Fibroblast of upper back skin (primary cell): ENCODE measurements at regions not wholly inside any gene's neighbourhood (a gene's known extent, or its start where the extent isn't known, plus 50 kb on each side); places are given as distances from the start of the nearest gene placed in this dataset.
"Not testable (repeated sequence)": the region's sequence is repeated elsewhere in the genome, so short reads cannot be mapped to it uniquely, and the experiment has no call there.

Source experiments
- DNase-seq: peaks from one replicate; pipeline ENCODE4 v3.0.0-alpha.2; 2013

DNA sequence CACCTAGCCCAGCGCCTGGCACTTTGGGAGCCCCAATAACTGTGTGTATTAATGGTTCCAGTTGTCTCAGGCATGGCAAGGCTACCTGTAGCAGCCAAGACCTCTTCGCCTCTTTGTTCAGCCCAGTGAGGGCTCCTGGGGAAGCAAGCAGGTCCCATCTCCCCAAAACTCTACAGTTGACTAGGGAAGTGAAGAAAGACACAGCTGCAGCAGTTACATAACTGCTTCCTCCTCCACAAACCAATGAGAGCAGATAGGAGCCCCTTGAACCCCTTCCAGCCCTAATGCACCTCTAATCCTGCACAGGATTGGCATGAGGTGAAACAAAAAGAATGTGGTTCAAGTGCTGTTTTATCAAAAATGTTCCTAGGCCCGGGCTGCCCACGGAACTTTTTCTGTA lies 100.5 kb downstream of the SYF2 start:
- DNase-seq = no peak

GRCh38 chr1:25130895-25131294 lies 101.4 kb downstream of the SYF2 start:
- DNase-seq = no peak

- no peak for DNase-seq
Measured at GRCh38 chr1:25129380-25129779, 102.9 kb downstream of the SYF2 start.

DNA sequence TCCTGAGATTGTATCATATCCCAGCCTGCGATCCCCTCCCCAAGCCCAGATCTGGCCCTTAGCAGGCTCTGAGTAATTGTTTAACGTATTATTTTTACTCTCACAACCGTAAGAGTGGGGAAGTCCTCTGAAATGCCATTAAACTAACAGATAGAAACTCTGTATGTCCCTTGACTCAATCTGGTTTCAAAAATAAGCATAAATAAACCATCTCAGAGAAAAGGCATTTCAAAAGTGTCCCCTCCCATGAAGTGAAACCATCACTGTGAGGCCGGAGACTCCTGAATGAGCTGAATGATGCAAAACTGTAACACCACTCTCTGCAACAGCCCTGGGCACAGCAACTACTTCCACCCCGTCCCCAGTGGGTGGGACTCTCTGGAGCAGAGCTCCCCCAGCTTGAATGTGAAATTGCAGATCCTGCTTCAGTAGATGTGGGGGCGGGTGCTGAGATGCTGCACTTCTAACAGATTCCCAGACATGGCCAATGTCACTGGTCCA lies 104.1 kb downstream of the SYF2 start:
- no peak for DNase-seq

DNA sequence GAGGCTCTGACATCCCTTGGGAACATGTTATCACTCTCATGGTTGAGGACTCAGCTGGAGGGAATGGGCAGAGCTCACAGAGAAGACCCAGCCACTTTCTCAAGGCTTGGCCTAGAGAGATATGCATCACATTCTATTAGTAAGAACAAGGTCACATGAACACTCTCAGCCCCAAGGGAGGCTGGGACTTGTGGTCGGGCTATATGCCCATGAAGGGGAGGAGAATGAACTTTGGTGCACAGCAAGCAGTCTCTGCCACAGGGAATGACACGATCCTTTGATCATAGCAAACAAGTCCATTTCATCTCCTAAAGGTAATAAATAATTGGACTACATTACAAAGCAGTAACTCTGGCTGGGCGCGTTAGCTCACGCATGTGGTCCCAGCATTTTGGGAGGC lies 105.7 kb downstream of the SYF2 start:
- DNase-seq = no peak

GRCh38 chr1:25123551-25123950 lies 108.8 kb downstream of the SYF2 start:
- no peak for DNase-seq

- DNase-seq = no peak
Measured at GRCh38 chr1:25122747-25123146, 109.6 kb downstream of the SYF2 start.

DNA sequence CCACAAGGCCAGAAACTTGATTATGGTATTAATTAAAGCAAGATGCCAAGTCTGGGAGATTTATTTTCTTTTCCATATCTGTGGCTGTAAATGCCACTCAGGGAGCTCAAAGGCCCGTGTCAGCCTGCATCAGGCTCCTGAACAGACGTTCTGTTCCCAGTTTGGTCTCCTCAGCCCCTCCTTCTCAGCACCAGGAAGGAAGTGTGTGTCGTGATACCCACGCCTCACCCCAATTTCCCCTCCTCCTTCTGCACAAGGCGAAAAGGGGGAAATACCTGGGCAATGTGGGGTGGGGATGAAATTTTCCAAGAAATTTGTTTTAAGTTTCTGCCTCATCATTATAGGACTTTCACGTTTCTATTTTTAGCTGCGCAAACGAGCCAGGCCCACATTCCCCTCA lies 112.0 kb downstream of the SYF2 start:
- no peak for DNase-seq

GRCh38 chr1:25118546-25118945 lies 113.8 kb downstream of the SYF2 start:
- no peak for DNase-seq

DNA sequence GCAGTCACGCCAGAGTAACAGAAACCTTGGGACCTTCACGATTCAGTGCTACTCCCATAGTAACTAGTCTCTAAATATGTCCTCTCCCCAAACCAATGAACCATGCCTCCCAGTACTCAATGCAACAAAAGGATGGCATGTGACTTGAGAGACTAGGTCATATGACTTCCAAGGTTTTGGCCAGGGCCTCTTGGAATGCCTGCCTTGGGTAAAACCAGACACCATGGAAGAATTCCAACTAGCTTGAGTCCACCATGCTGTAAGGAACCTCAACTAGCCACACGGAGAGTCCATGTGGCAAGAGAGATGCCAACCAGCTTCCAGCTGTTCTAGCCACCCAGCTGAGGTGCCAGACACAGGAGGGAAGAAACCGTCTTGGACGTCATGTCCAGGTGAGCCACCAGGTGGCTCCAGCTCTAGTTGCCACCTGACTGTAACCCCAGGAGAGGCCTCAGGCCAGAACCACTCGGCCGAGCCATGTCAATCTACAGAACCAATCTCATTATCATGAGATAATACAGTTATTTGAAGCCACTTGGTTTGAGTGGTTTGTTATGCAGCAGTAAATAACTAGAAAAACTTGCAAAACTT lies 115.0 kb downstream of the SYF2 start:
- DNase-seq = no peak

DNA sequence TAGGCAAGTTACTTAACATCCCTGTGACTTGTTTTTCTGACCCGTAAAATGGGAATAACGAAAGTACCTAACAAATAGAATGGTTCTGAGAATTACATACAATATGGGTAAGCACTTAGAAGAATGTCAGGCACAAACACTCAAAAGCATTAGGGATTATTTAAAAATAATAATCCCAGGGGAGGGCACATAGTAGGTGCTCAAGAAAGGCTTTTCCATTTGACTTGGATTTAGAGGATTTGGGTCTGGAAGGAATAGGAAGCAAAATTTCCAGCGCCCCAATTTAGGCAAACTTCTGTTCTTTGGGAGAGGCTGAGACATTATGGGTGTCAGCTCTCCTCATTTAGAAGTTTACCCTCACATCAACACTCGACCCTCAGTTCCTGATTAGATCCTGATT lies 115.5 kb downstream of the SYF2 start:
- DNase-seq = no peak

GRCh38 chr1:25116117-25116516 lies 116.2 kb downstream of the SYF2 start:
- not testable (repeated sequence) for DNase-seq

DNA sequence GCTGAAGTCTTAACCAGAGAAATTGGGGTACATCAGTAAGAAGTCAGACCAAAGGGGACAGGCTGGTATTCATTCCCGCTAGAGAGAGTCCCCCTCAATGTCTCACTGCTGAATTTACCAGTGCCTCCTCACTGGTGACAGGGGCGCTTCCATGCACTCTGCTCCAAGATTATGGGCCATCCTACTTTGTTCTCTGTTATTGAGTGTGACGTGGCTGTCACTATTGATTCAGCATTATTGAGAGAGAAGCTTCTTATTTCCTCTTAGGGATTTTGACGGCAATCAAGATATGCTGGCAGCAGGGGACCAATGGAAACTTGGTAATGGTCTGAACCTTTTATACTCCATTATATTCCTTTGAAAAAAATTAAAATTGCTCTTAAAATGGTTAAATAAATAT lies 118.6 kb downstream of the SYF2 start:
- no peak for DNase-seq

- DNase-seq = peak; percentile 77
Measured at GRCh38 chr1:25113086-25113485, 119.2 kb downstream of the SYF2 start.

- no peak for DNase-seq
Measured at GRCh38 chr1:25112400-25112799, 119.9 kb downstream of the SYF2 start.

- DNase-seq = no peak
Measured at GRCh38 chr1:25111706-25112105, 120.6 kb downstream of the SYF2 start.

DNA sequence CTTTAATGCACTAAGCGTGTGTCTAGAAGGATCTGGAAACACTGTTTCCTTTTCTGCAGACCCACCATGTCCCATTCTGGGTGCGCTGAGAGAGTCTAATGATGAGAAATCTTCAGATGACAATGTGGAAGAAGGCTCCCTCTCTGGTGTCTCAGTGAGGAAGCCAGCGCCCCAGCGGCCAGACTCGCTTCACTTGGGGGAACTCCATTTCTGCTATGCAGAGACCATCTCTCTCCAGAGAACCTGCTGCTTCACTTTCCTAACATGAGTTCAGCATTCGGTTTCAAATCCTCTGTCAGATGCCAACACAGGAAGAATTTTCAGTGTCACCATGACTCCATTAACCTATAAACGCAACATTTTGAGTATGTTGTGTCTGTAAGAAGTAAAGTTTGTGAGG lies 121.8 kb downstream of the SYF2 start:
- DNase-seq = no peak

GRCh38 chr1:25110036-25110435 lies 122.3 kb downstream of the SYF2 start:
- DNase-seq = peak; percentile 24

DNA sequence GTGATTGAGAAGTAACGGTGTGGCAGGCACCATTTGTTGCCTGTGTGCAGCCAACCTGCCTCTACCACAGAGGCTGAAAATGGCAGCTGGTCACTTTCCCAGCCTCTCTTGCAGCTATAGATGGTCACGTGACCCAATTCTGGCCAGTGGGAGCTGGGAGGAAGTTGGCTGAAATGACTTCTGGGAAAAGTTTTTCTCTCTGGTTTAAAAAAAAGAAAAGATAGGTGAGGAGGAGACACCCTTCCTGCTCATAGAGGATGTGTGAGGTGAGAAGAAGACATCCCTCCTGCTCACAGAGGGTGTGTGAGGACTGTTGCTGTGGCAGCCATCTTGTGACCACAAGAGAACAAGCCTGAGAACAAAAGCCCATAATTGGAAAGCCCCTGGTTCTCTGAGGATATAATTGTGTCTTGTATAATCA lies 122.8 kb downstream of the SYF2 start:
- no peak for DNase-seq

DNA sequence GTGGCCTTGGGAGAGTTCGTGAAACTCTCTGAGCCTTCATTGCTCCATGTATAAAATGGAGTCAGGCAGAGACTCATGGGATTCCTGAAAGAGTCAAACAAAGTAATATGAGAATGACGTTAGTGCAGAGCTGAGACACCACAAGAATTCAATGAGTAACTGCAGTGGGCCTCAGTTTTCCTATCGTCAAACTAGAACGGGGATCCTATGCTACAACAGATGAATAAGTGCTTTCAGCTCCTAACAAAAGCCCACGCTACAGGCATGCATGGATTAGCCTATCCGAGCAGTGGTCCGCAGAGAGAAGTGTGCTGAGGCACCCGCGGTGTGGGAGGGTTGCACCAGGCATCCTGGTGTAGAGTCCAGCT lies 124.7 kb downstream of the SYF2 start:
- DNase-seq = peak; percentile 82

- DNase-seq = peak; percentile 44
Measured at GRCh38 chr1:25106976-25107642, 125.2 kb downstream of the SYF2 start.

DNA sequence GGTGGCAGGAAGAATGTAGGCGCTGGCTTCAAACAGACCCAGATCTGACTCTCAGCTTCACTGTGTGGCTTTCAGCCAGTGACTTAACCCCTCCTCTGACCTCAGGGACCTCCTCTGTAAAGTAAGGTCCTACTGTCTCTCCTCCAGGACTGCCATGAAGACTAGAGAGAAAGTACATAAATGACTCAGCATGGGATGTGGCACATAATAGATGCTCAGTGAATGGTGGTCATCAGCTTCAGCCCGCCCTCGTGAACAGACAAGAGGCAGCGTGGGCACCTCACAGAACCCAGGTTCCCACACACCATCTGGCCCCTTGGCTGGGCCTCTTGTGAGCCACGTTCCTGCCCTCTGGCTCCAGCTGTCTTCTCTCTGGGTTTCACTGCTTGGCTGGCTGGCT lies 126.0 kb downstream of the SYF2 start:
- DNase-seq = no peak

DNA sequence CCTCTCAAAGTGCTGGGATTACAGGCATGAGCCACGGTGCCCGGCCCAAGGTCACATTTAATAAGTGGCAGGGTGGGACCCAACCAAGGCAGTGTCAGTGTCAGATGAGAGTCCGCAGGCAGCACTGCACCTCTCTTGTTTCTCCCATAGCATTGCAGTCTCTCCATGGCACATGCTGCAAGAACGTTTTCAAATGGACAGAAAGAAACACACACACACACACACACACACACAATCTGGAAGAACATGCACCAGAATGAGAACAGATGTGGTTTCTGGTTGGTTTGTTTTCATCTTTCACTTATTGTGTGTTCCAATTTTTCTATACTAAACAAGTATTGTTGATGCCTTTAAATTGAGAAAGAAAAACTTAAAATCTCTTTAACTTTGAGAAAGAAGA lies 126.5 kb downstream of the SYF2 start:
- DNase-seq = no peak

DNA sequence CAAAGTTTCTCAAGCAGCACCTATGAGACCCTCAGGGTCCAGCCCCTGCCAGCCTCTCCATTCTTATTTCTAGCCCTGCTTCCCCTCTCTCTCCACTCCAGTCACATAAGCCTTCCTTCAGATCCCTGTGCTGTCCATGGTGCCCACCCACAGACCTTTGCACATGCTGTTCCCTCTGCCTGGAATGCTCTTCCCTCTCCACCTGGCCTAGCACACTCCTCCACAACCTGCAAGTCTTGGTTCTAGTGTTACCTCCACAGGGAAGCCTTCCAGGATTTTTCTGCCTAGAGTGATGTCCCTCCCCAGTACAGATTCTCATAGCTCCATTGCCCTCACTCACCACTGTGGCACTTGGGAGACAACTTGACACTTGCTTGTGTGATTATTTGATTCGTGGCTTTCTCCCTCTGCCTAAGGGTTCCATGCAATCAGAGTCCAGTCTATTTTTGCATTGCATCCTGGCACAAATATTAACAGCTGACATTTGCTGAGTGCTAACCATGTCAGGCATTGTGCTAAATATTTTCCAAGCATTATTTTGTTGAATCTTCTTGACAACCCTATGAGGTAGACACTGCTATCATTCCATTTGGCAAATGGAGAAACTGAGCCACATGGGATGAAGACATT lies 127.3 kb downstream of the SYF2 start:
- no peak for DNase-seq
